ENCODE measurements at regions not wholly inside any gene's neighbourhood (a gene's known extent, or its start where the extent isn't known, plus 50 kb on each side); places are given as distances from the start of the nearest gene placed in this dataset.

DNA sequence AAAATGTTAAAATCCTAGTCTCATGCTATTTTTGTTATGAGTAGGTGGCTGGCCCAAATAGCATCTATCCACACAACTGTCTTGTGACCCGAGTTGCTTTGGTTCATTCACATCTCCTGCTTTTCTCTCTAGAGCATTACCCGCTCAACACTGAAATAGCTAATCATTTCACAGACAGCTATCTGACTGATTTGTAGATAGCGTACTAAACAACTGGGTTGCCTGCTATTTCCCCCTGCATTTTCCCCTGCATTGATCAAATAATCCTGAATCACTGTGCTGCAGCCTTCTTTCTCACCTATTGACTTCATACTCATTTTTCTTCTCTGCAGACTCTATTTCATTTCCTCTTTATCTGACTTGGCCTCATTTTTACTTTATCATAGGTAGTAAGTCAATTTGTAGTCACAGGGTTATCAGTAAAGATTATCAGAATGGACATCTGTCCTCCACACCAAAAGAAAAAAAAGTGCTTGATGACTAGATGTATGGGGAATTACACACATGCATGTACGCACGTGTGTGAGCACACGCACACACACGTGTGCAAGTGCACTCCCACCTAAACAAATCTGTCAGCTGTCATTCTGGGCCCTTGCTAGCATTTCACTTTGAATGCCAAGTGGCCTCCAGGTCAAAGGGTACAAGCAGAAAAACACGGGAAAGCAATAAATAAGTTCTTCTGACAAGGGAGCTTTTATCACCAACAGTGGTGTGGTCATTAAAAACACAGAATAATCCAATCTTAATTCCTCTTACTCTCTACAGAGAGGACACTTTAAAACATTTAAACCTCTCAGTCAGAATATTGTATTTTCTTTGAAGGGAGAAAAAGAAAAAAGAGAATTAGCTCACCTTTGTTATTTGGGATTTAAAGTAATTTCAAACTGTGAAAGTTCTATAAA, 501.6 kb downstream of the EFNA5 start:
- H3K4me3 ChIP-seq (ENCODE audit: low read depth, low read length) = no peak overlapping the region
- no peak for DNase-seq (ENCODE audit: low read depth)
- TF ChIP-seq, protein P1, sequence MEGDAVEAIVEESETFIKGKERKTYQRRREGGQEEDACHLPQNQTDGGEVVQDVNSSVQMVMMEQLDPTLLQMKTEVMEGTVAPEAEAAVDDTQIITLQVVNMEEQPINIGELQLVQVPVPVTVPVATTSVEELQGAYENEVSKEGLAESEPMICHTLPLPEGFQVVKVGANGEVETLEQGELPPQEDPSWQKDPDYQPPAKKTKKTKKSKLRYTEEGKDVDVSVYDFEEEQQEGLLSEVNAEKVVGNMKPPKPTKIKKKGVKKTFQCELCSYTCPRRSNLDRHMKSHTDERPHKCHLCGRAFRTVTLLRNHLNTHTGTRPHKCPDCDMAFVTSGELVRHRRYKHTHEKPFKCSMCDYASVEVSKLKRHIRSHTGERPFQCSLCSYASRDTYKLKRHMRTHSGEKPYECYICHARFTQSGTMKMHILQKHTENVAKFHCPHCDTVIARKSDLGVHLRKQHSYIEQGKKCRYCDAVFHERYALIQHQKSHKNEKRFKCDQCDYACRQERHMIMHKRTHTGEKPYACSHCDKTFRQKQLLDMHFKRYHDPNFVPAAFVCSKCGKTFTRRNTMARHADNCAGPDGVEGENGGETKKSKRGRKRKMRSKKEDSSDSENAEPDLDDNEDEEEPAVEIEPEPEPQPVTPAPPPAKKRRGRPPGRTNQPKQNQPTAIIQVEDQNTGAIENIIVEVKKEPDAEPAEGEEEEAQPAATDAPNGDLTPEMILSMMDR (conservative IDR thresholded peaks at IDR 0.05; ENCODE audit: low read depth, low read length) = no peak

DNA sequence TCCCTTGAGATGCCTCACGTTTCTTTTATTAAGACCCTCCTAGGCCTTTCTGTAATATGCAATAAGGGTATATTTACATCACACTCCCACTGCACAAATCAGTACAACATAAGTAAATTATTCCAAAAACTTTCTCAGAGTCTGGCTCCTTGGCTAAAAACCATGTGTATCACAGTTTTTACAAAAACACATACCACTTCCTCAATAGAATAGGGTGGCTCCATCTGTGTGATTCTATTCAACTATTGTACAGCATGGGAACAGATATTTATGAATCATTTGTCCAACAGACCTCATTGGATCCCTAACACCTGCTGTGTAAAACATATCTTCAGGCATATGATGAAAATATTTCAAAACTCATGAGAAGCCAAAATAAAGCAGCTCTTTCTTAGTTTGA, 502.7 kb downstream of the EFNA5 start:
- no peak overlapping the region for H3K4me3 ChIP-seq (ENCODE audit: low read depth, low read length)
- DNase-seq (ENCODE audit: low read depth) = no peak
- TF ChIP-seq, protein P1 (conservative IDR thresholded peaks at IDR 0.05; ENCODE audit: low read depth, low read length) = no peak

DNA sequence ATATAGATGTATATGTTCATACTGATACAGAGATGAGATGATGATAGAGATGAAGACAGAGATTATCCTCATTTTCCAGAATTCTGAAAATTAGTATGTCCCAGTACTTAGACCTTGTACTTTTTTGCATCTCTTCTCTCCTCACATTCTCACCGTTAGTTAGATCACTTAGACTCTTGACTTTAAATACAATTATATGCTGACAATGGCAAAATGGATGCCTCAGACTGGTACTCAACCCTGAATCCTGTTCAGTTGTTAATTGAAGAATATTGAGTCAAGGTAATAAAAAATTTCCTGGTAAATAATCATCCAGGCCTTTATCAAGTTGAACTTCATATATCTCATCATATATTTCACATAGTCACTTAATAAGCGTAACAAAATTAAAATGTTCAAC, 505.4 kb downstream of the EFNA5 start:
- no peak overlapping the region for H3K4me3 ChIP-seq (ENCODE audit: low read depth, low read length)
- DNase-seq (ENCODE audit: low read depth) = no peak
- TF ChIP-seq, protein P1 (conservative IDR thresholded peaks at IDR 0.05; ENCODE audit: low read depth, low read length) = no peak

DNA sequence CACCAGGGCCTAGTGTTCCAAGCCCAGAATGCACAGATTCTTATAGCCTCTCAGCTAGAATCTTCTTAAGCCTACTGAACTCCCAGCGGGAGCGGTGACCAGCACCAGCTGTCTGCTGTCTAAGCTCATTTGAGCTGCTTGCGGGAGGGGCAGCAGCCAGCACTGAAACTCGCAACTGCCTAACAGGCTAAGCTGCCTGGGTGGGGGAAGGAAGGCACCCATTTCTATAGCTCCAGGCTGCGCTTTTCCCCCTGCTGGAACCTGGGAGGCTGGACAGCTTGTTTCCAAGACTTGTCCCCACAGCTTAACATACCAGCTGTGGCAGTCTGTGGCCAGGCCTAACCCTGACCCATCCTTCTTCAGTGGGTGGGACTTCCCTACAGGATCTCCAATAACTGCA, 512.9 kb downstream of the EFNA5 start:
- DNase-seq (ENCODE audit: low read depth) = no peak
- no peak overlapping the region for H3K4me3 ChIP-seq (ENCODE audit: low read depth, low read length)
- TF ChIP-seq, protein P1 (conservative IDR thresholded peaks at IDR 0.05; ENCODE audit: low read depth, low read length) = no peak

DNA sequence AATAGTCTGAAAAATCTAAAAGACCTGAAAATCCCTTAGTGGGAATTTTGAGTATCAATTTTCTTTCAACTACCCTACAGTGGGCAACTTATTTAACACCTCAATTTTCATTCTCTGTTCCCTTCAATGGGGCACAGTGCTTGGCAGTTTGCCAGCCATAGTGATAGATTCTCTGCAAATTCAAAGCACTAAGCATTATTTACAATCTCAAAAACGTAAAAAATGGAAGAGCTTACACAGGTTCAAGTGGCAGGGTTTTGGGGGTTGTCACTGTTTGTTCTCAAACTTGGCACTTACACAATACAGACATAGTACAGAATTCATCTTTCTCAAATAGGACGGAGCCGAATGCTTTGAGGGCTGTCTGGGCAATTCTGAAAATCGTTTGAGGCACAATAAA, 515.0 kb downstream of the EFNA5 start:
- no peak for DNase-seq (ENCODE audit: low read depth)

DNA sequence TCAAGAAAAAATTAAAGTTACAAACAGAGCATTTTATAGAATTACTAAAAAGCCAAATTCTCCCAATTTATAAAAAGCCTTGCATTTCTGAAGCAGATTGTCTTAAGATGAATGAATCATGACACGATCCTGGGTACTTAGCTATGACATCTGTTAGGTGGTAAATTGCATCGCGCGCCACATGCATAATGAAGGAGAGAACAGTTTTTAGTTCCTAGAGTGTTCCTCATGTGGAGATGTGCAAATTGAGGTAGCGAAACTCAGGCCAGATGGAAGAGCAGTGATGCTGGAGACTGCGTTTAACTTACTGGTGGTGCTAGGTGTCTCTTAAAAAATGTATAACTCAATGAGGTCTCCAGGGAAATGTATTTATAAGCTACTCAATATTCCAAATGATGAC, 516.1 kb downstream of the EFNA5 start:
- DNase-seq (ENCODE audit: low read depth) = no peak
- TF ChIP-seq, protein P1 (conservative IDR thresholded peaks at IDR 0.05; ENCODE audit: low read depth, low read length) = no peak
- H3K4me3 ChIP-seq (ENCODE audit: low read depth, low read length) = no peak overlapping the region

More for the DNA sequence above, 515.0 kb downstream of the EFNA5 start:
- H3K4me3 ChIP-seq (ENCODE audit: low read depth, low read length) = no peak overlapping the region
- TF ChIP-seq, protein P1 (conservative IDR thresholded peaks at IDR 0.05; ENCODE audit: low read depth, low read length) = no peak

DNA sequence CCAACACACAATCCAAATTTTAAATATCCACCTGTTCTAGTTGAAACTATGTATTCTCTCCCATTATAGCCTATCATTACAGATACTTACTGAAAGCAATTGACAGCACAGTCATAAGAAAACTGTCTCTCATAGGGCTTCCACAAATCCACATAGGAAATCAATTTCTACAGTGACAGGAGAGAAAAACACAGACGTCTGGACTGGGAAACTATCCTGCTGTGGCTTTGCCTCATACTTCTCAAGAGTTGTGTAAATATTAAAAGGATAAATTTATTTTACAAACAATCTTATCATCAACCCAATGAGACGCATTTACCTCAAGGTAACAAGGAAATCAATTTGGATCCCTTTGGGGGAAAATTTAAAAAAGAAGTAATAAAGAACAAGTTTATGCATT, 517.5 kb downstream of the EFNA5 start:
- TF ChIP-seq, protein P1 (conservative IDR thresholded peaks at IDR 0.05; ENCODE audit: low read depth, low read length) = no peak
- no peak for DNase-seq (ENCODE audit: low read depth)
- no peak overlapping the region for H3K4me3 ChIP-seq (ENCODE audit: low read depth, low read length)

Data from choroid plexus epithelial cell (primary cell).